ENCODE measurements at regions not wholly inside any gene's neighbourhood (a gene's known extent, or its start where the extent isn't known, plus 50 kb on each side); places are given as distances from the start of the nearest gene placed in this dataset.

- TF ChIP-seq, protein P1, sequence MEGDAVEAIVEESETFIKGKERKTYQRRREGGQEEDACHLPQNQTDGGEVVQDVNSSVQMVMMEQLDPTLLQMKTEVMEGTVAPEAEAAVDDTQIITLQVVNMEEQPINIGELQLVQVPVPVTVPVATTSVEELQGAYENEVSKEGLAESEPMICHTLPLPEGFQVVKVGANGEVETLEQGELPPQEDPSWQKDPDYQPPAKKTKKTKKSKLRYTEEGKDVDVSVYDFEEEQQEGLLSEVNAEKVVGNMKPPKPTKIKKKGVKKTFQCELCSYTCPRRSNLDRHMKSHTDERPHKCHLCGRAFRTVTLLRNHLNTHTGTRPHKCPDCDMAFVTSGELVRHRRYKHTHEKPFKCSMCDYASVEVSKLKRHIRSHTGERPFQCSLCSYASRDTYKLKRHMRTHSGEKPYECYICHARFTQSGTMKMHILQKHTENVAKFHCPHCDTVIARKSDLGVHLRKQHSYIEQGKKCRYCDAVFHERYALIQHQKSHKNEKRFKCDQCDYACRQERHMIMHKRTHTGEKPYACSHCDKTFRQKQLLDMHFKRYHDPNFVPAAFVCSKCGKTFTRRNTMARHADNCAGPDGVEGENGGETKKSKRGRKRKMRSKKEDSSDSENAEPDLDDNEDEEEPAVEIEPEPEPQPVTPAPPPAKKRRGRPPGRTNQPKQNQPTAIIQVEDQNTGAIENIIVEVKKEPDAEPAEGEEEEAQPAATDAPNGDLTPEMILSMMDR (conservative IDR thresholded peaks at IDR 0.05) = no peak
- TF ChIP-seq EZH2 (IDR thresholded peaks at IDR 0.05; ENCODE audit: low read depth) = no peak
Observed at GRCh38 chr1:63266857-63267256, 55.5 kb upstream of the FOXD3 start.
